Stimulated activated CD4-positive, alpha-beta T cell treated with anti-CD3 and anti-CD28 coated beads, Interleukin-1b, Interleukin-23, amount 100 ng/mL, for 1 hour (primary cell): ENCODE measurements at regions not wholly inside any gene's neighbourhood (a gene's known extent, or its start where the extent isn't known, plus 50 kb on each side); places are given as distances from the start of the nearest gene placed in this dataset.
"Not testable (repeated sequence)": the region's sequence is repeated elsewhere in the genome, so short reads cannot be mapped to it uniquely, and the experiment has no call there.

Experiments
- DNase-seq, 2 donors: peaks; one replicate each; pipeline ENCODE4 v3.0.0-alpha.2; 2020; ENCODE audit warnings: low read depth in 2 of 2

- DNase-seq: no peak
These were observed 97.1 kb downstream of the DAD1 start for GRCh38 chr14:22491683-22492621.

- DNase-seq: not testable (repeated sequence)
These were observed 98.0 kb downstream of the DAD1 start for GRCh38 chr14:22491053-22491452.

- DNase-seq: no peak
These were observed 98.8 kb downstream of the DAD1 start for GRCh38 chr14:22489957-22490950.

DNA sequence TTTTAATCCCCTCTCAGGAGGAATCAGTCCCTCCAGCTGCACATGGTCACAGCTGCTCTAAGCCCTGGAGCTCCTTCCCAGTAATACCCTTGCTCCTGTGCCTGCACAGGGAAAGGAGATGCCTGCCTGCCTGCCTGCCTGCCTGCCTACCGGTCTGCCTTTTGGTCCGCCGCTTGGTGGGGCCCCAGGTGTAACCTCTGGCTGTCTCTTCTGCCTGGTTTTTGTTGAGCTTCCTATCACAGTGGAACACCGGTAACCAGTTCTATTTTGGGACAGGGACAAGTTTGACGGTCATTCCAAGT is 99.8 kb downstream of the DAD1 start:
- DNase-seq: no peak

DNA sequence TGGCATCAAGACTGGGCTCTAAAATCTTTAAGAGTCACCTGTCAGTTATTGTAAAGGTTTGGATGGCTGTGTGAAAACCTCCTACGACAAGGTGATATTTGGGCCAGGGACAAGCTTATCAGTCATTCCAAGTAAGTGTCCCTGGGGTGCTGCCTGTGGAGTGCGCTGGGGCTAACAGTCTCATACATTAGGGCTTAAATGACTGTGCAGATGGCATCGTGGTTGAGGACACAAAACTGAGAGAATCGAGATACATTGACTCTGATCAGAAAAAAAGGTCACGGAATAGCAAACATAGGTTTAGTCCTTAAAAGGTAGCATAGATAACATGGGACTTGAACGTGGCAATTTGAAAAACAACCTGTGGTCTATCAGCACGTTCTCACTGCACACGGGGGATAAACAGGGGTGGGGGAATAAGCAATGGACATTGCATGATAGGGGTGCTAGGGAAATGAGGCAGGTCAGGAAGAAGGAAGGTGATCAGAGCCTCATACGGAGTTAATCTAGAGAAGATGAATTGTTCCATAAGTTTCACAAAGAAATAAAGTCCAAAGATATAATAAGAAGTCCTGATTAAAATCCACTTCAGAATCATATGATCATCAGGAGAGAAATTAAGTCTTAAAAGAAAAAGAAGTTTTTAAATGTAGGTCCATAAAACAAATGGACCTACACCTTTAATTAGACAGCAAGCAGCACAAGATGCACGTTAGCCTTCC is 100.3 kb downstream of the DAD1 start:
- no peak for DNase-seq

DNA sequence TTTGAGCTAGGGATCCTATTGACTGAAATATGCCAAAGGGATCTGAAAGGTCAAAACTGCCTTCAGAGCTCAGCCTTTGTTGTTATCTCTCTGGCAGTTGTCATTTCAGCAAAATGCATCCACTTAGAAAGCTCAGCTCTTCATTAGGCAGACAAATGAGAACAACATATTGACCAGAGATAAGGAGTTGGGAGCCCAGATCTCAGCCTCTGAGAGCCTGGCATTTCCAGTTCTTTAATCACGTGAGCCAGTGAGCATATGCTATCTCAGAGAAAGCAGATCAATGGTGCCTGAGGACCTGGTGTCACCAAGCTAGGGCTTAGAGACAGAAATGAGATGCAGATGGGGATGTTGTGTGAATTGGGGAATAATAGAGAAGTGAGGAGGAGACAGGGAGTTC is 101.1 kb downstream of the DAD1 start:
- DNase-seq: no peak

GRCh38 chr14:22487401-22487800 is 101.6 kb downstream of the DAD1 start:
- DNase-seq: no peak

- no peak for DNase-seq
These were observed 102.3 kb downstream of the DAD1 start for GRCh38 chr14:22486675-22487074.

DNA sequence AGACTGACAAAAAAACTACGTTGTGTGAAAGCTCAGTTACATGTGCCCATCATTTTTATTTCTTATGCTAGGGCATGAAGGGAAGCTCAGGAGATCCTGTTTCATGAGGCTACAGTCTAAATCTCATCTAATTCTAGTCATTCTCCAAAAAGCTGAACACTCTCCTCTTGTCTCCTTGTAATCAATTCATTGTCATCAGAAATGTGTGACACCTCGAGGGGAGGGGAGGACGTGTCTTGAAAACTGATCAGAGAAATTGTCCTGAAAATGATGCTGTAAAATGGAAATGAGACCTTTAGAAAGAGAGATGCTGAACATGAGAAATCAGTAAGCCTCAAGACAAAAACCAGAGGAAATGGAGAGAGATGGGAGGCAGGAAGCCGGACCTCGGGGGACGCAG is 103.4 kb downstream of the DAD1 start:
- no peak for DNase-seq

- DNase-seq: no peak
These were observed 103.8 kb downstream of the DAD1 start for GRCh38 chr14:22485178-22485577.

DNA sequence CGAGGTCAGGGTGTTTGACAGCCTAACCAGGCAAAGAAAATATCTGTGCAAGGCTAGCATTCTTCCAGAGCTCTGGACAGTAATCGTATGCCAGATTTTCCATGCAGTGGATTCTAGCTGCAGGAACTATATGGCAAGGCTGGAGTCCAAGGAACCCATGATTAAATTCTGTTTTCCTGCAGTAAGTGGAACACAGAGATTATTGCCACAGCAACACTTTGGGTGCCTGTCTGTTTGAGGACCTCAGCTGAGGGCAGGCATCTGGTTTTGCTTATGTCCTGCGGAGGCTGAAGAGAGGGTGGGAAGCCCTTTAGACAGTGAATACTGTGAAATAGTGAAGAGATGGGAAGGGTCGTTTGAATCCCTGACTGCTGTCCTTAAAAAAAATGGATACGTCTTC is 104.4 kb downstream of the DAD1 start:
- no peak for DNase-seq

GRCh38 chr14:22483863-22484593 is 105.0 kb downstream of the DAD1 start:
- no peak for DNase-seq

DNA sequence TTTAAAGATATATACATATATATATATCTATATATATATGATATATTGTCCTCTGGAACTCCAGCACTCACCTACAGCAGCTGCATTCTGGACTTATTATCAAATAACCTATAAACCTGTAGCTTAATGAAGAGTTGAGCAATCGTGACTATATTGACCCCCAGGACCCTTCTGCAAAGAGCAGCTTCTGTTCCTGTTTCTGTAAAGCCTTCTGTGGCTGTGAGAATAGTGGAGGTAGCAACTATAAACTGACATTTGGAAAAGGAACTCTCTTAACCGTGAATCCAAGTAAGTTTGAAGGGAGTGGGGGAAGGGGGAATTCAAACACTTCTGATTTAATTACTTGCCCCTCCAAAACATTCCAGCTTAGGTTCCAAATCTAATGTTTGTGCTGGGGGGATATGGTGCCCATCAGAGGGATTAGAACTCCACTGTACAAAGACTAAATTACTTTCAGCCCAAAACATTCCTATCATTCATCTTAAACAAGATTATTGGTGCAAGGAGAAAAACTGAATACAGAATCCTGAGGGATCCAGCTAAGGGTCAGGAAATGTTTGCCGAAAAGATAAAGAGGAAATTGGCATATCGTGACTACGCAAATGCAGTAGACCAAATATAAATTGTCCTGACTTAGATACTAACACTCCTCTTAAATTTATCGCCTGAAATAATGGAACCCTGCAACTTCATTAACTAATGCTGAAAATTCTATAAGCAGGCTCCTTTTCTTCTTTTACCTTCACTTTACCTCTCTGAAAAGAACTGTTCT is 106.1 kb downstream of the DAD1 start:
- no peak for DNase-seq

GRCh38 chr14:22482085-22482694 is 106.8 kb downstream of the DAD1 start:
- DNase-seq: no peak

DNA sequence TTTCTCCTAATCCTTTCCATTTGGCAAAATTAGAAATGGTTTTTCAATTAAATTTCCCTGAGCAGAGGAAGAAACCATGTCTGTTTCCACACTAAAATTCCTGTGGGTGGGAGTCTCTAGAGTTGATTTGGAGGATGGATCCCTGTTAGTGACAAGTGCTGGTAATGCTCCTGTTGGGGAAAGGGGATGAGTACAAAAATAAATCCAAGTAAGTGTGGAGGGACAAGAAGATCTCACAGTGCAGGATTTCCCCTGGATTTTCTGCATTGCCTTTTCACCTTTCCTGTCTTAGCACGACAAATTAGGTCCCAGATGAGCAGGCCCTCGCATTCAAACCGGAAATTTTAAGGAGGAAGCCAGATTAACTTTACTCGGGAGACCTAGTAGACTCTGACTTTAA is 107.5 kb downstream of the DAD1 start:
- DNase-seq: no peak

DNA sequence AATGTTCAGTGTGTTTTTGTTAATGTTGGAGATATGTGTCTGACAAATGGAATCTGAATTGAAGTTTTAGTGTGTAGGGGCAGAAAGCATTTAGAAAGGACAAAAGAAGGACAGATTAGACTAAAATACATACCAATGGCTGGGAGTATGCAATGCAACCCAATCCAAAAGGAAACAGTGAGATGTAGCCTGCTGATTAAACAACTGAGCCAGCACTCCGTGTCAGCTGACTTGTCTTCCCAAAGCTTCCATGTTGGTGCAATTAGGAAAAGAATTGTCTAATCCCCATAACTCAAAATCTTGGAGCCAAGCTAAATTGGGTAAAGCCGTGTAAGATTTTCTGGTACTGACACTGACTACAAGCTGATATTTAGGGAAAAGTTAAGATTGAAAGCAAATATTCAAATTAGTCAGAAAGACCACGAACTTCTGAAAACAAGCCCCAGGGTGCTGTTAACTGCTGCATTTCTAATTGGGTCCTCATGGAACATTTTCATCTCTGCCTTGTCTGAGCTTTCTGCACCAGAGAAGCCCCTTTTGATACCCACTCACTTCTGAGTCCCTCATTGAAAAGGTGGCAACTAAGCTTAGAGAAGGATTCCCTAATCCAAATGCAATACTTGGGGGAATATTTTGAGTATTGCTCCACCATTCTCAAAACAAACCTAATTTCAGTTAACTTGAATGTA is 109.1 kb downstream of the DAD1 start:
- DNase-seq: no peak

DNA sequence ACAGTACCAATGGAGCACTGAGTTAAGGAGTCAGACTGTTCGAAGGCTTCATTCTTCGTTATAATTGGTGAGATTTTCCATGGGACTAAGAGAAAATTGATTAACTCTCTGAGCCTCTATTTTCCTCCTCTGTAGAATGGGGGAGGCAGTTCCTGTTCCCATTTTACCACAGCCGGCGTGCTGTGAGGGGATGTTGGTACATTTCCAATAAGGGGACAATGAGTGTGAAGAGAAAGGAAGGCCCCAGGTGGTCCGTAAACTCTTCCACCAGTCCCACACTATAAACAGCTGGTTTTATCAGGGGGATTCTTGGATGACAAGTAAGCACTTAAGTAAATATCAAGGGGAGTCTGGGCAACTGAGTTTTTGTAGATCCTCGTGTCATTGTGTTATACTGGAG is 109.9 kb downstream of the DAD1 start:
- DNase-seq: no peak

GRCh38 chr14:22478670-22479069 is 110.4 kb downstream of the DAD1 start:
- DNase-seq: no peak

DNA sequence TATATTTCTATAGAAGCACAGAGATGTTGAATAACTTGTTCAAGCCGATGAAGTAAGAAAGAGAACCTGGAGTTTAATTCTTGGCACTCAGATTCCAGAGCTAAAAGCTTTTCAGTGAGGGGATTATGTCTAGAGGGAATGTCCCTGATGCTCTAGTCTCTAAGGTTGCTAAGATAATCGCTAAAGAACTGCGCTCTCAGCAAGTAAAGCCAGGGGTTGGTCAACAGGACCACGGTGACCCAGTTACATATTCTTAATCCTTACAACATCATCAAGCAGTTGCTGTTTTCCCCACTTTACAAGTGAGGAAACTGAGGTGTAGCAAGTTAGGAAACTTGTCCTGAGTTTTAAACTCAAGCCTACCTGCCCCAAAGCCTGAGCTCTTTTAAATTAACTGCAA is 110.8 kb downstream of the DAD1 start:
- no peak for DNase-seq
